ENCODE measurements at regions not wholly inside any gene's neighbourhood (a gene's known extent, or its start where the extent isn't known, plus 50 kb on each side); places are given as distances from the start of the nearest gene placed in this dataset.

DNA sequence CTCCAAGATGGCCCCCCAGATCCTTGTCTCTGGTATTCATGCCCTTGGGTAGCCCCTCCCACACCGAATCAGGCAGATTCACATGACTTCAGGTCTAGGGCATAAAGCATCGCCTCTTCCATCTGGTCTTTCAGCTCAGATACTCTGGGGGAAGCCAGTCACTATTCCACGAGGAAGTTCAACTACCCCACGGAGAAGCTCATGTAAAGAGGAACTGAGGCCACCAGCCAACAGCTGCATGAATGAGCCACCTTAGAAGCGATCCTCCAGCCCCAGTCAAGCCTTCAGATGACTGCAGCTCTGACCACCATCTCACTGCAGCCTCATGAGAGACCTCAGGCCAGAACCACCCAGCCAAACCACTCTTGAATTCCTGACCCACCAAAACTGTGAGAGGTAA, 54.1 kb downstream of the SOCS3 start:
- H3K27ac ChIP-seq = no peak overlapping the region
- H3K4me3 ChIP-seq = no peak overlapping the region
- H3K9me3 ChIP-seq (replicated peaks in 1 of 3) = no peaks in the 10 kb centered on the region
- whole genome bisulfite sequencing, 4 donors = 84 to 93% (median 88%) methylated on average over 5 of the region's 5 CpGs
- intact Hi-C loops (cut with DNase I) = no loop called here
- no peak for DNase-seq
- no peak for TF ChIP-seq POLR2A (IDR thresholded peaks at IDR 0.05)
- TF ChIP-seq, protein P1, sequence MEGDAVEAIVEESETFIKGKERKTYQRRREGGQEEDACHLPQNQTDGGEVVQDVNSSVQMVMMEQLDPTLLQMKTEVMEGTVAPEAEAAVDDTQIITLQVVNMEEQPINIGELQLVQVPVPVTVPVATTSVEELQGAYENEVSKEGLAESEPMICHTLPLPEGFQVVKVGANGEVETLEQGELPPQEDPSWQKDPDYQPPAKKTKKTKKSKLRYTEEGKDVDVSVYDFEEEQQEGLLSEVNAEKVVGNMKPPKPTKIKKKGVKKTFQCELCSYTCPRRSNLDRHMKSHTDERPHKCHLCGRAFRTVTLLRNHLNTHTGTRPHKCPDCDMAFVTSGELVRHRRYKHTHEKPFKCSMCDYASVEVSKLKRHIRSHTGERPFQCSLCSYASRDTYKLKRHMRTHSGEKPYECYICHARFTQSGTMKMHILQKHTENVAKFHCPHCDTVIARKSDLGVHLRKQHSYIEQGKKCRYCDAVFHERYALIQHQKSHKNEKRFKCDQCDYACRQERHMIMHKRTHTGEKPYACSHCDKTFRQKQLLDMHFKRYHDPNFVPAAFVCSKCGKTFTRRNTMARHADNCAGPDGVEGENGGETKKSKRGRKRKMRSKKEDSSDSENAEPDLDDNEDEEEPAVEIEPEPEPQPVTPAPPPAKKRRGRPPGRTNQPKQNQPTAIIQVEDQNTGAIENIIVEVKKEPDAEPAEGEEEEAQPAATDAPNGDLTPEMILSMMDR (IDR thresholded peaks at IDR 0.05) = no peak
- peaks cover 0 to 4% of the 10 kb centered on the region in 2 donors for H3K4me1 ChIP-seq (replicated peaks in 1 of 2)
- no peaks in the 10 kb centered on the region for H3K36me3 ChIP-seq (replicated peaks in 1 of 2)
- no peaks in the 10 kb centered on the region for H3K27me3 ChIP-seq

DNA sequence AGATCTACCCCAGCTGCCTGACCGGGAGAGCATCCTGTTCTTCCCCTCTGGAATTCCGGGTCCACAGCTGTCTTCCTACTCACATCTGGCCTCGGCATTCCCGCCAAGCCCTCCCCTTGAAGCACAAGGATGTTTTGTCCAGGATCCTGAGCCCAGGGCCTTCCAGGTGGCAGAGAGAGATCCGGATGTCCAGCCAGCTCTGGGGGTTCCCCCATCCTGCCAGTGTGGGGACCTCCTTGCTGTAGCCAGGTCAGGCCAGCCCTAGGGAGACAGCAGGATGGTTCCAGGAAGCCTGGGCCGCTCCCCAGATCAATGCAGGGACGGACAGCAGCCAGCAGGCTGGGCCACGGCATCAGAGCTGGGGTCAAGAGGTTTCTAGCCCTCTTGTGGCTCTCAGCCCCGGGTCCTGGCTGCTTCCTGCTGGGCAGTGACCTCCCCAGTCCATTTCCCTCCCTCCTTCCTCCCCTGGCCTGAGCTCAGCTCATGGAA, 55.3 kb downstream of the SOCS3 start:
- no peak for DNase-seq
- Histone ChIP-seq H3K4me1 (replicated peaks in 1 of 2) (peaks cover 0 to 4% of the 10 kb centered on the region in 2 donors), H3K4me3 (no peak overlapping the region), H3K9me3 (replicated peaks in 1 of 3) (no peaks in the 10 kb centered on the region), H3K27me3 (no peaks in the 10 kb centered on the region), H3K36me3 (replicated peaks in 1 of 2) (no peaks in the 10 kb centered on the region), H3K27ac (no peak overlapping the region)
- intact Hi-C loops (cut with DNase I) = no loop called here
- 69 to 77% (median 73%) methylated on average over 3 to 9 of the region's 9 CpGs for WGBS, 4 donors
- no peak for TF ChIP-seq POLR2A (IDR thresholded peaks at IDR 0.05)

DNA sequence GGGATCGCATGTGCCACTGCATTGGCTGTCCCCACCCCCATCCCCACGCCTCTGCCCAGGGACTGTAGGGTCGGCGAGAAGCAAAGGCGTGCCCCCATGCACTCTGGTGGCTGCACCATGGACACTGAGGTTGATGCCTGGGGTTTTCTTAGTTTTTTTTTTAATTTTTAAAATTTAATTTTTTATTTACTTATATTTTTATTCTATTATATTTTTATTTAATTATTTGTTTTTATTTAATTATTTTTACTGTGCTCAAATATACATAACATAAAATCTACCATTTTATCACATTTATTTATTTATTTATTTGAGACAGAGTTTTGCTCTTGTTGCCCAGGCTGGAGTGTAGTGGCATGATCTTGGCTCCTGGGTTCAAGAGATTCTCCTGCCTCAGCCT, 57.4 kb downstream of the SOCS3 start:
- no peaks in the 10 kb centered on the region for H3K36me3 ChIP-seq (replicated peaks in 1 of 2)
- intact Hi-C loops (cut with DNase I) = no loop called here
- H3K9me3 ChIP-seq (replicated peaks in 1 of 3) = no peaks in the 10 kb centered on the region
- 91 to 94% (median 93%) methylated on average over 5 of the region's 5 CpGs for WGBS, 4 donors
- no peak overlapping the region for H3K27ac ChIP-seq
- H3K4me3 ChIP-seq = no peak overlapping the region
- no peak for TF ChIP-seq POLR2A (IDR thresholded peaks at IDR 0.05)
- TF ChIP-seq, protein P1 (IDR thresholded peaks at IDR 0.05) = no peak
- H3K27me3 ChIP-seq = no peaks in the 10 kb centered on the region
- H3K4me1 ChIP-seq (replicated peaks in 1 of 2) = peaks cover 0 to 1% of the 10 kb centered on the region in 2 donors
- DNase-seq = no peak

DNA sequence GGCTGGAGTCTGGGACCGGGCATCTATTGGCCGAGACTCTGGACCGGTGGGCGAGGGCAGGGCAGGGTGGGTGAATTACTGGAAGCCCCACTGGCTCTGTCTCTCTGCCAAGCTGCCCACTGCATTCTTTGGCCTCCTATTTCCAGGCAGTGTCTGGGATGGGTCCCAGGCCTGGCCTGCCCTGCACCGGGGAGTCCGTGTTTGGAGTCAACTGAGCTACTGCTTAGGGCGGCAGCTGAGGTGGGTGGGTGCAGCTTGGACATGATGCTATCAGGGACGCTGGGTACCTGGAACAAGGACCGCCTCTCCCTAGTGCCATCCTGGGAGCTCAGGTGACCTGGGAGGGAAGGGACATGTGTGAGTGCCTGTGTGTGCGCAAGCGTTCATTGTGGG, 58.1 kb downstream of the SOCS3 start:
- no peaks in the 10 kb centered on the region for H3K9me3 ChIP-seq (replicated peaks in 1 of 3)
- no peaks in the 10 kb centered on the region for H3K4me1 ChIP-seq (replicated peaks in 1 of 2)
- intact Hi-C loops (cut with DNase I) = no loop called here
- no peak overlapping the region for H3K27ac ChIP-seq
- H3K27me3 ChIP-seq = no peaks in the 10 kb centered on the region
- 90 to 93% (median 91%) methylated on average over 4 to 11 of the region's 11 CpGs for WGBS, 4 donors
- H3K4me3 ChIP-seq = no peak overlapping the region
- H3K36me3 ChIP-seq (replicated peaks in 1 of 2) = no peaks in the 10 kb centered on the region
- TF ChIP-seq POLR2A (IDR thresholded peaks at IDR 0.05) = no peak
- TF ChIP-seq, protein P1 (IDR thresholded peaks at IDR 0.05) = no peak
- DNase-seq = no peak

Measured in adrenal gland (tissue), 9 donors.